ENCODE measurements at regions not wholly inside any gene's neighbourhood (a gene's known extent, or its start where the extent isn't known, plus 50 kb on each side); places are given as distances from the start of the nearest gene placed in this dataset.
"Not testable (repeated sequence)": the region's sequence is repeated elsewhere in the genome, so short reads cannot be mapped to it uniquely, and the experiment has no call there.

DNA sequence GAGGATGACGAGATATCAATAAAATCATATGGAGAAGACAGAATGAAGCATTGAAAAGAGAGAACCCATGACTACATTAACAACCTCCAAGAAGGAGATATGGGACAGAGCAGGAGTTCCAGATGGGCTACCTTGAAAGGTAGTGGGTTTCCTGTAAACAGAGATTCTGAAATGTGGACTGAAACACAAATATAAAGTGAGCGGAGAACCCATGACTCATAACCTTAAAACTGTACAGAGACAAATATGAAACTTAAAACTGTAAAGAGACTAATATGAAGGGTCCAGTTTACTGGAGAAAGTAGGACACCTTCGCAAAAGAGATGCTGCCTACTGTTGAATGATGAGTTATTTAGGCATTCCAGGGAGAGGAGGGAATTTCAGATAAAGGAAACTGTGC, 383.7 kb downstream of the CAAP1 start:
- Mint-ChIP-seq H3K27me3 (ENCODE audit: low read depth in 2 of 2) (no peaks in the 10 kb centered on the region), H3K4me1 (no peaks in the 10 kb centered on the region), H3K27ac (no peak overlapping the region), H3K36me3 (no peaks in the 10 kb centered on the region), H3K9me3 (peaks cover 4 to 16% of the 10 kb centered on the region in 2 donors), H3K4me3 (no peak overlapping the region)
- WGBS (ENCODE audit: insufficient coverage) = 75% methylated on average over 2 of the region's 3 CpGs
- no peak overlapping the region for H3K4me3 ChIP-seq (ENCODE audit: low read length)
- H3K9me3 ChIP-seq (ENCODE audit: control insufficient read depth, insufficient read depth, low read length) = no peaks in the 10 kb centered on the region
- ATAC-seq (no peak), DNase-seq (no peak)
- TF ChIP-seq, protein P1, sequence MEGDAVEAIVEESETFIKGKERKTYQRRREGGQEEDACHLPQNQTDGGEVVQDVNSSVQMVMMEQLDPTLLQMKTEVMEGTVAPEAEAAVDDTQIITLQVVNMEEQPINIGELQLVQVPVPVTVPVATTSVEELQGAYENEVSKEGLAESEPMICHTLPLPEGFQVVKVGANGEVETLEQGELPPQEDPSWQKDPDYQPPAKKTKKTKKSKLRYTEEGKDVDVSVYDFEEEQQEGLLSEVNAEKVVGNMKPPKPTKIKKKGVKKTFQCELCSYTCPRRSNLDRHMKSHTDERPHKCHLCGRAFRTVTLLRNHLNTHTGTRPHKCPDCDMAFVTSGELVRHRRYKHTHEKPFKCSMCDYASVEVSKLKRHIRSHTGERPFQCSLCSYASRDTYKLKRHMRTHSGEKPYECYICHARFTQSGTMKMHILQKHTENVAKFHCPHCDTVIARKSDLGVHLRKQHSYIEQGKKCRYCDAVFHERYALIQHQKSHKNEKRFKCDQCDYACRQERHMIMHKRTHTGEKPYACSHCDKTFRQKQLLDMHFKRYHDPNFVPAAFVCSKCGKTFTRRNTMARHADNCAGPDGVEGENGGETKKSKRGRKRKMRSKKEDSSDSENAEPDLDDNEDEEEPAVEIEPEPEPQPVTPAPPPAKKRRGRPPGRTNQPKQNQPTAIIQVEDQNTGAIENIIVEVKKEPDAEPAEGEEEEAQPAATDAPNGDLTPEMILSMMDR (IDR thresholded peaks at IDR 0.05) = no peak
- H3K4me1 ChIP-seq (ENCODE audit: control insufficient read depth, insufficient read depth, low read length) = no peaks in the 10 kb centered on the region
- H3K36me3 ChIP-seq (ENCODE audit: control insufficient read depth, insufficient read depth, low read length) = no peaks in the 10 kb centered on the region
- intact Hi-C loops (cut with micrococcal nuclease) = no loop called here
- no peak overlapping the region for H3K27ac ChIP-seq (ENCODE audit: low read length)
- no peaks in the 10 kb centered on the region for H3K27me3 ChIP-seq (ENCODE audit: control insufficient read depth, insufficient read depth, low read length)

DNA sequence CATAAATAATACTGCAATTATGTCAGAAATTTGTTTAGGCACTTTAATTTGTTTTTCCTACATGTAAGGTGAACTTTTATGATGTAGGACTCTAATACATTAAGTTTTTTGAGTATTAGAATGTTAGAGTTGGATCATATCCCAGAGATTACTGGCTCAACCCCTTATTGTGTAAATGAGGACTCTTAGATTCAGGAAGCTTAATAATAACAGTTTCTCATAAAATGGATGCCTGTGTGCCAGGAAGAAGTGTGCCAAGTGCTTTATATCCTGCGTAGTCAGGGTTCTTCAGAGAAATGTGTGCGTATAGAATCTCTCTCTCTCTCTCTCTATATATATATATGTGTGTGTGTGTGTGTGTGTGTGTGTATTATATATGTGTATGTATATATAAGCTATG, 388.5 kb downstream of the CAAP1 start:
- Histone ChIP-seq H3K36me3 (ENCODE audit: control insufficient read depth, insufficient read depth, low read length) (no peaks in the 10 kb centered on the region), H3K27ac (ENCODE audit: low read length) (no peak overlapping the region), H3K4me3 (ENCODE audit: low read length) (no peak overlapping the region), H3K4me1 (ENCODE audit: control insufficient read depth, insufficient read depth, low read length) (no peaks in the 10 kb centered on the region), H3K27me3 (ENCODE audit: control insufficient read depth, insufficient read depth, low read length) (no peaks in the 10 kb centered on the region), H3K9me3 (ENCODE audit: control insufficient read depth, insufficient read depth, low read length) (no peaks in the 10 kb centered on the region)
- intact Hi-C loops (cut with micrococcal nuclease) = no loop called here
- no peak for DNase-seq
- ATAC-seq = no peak
- H3K27me3 Mint-ChIP-seq (ENCODE audit: low read depth in 2 of 2) = no peaks in the 10 kb centered on the region
- no peak overlapping the region for H3K27ac Mint-ChIP-seq
- WGBS (ENCODE audit: insufficient coverage) = no CpG with 5 or more reads among the region's 2 CpGs
- H3K4me1 Mint-ChIP-seq = no peaks in the 10 kb centered on the region
- no peak overlapping the region for H3K4me3 Mint-ChIP-seq
- TF ChIP-seq, protein P1 (IDR thresholded peaks at IDR 0.05) = no peak
- H3K36me3 Mint-ChIP-seq = no peaks in the 10 kb centered on the region
- peaks cover 2 to 12% of the 10 kb centered on the region in 2 donors for H3K9me3 Mint-ChIP-seq

- Mint-ChIP-seq H3K36me3 (peaks cover 7% of the 10 kb centered on the region), H3K27me3 (ENCODE audit: low read depth in 2 of 2) (no peaks in the 10 kb centered on the region), H3K4me3 (no peak overlapping the region), H3K9me3 (peaks cover 10 to 22% of the 10 kb centered on the region in 2 donors), H3K27ac (no peak overlapping the region), H3K4me1 (no peaks in the 10 kb centered on the region)
- 61% methylated on average over 2 of the region's 3 CpGs for WGBS (ENCODE audit: insufficient coverage)
- no peaks in the 10 kb centered on the region for H3K27me3 ChIP-seq (ENCODE audit: control insufficient read depth, insufficient read depth, low read length)
- H3K4me1 ChIP-seq (ENCODE audit: control insufficient read depth, insufficient read depth, low read length) = no peaks in the 10 kb centered on the region
- H3K27ac ChIP-seq (ENCODE audit: low read length) = no peak overlapping the region
- TF ChIP-seq, protein P1 (IDR thresholded peaks at IDR 0.05) = no peak
- H3K36me3 ChIP-seq (ENCODE audit: control insufficient read depth, insufficient read depth, low read length) = no peaks in the 10 kb centered on the region
- H3K9me3 ChIP-seq (ENCODE audit: control insufficient read depth, insufficient read depth, low read length) = no peaks in the 10 kb centered on the region
- ATAC-seq (no peak), DNase-seq (no peak)
- intact Hi-C loops (cut with micrococcal nuclease) = no loop called here
- no peak overlapping the region for H3K4me3 ChIP-seq (ENCODE audit: low read length)
Measured at GRCh38 chr9:26502311-26502710, 390.3 kb downstream of the CAAP1 start.

DNA sequence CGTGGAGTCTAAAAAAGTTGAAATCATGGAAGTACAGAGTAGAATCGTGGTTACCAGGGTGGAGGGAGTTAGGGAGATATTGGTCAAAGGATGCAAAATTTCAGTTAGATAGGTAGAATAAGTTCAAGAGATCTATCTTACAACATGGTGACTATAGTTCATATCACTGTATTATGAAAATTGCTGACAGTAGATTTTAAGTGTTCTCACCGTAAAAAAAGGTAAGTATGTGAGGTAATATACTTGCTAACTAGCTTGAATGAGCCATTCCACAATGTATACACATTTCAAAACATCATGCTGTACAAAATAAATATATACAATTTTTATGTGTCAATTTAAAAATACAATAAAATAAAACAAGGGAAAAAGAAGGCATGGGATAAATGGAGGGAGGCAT, 392.1 kb downstream of the CAAP1 start:
- no peak overlapping the region for H3K27ac Mint-ChIP-seq
- ATAC-seq (no peak), DNase-seq (no peak)
- no peak overlapping the region for H3K4me3 Mint-ChIP-seq
- no peaks in the 10 kb centered on the region for H3K9me3 ChIP-seq (ENCODE audit: control insufficient read depth, insufficient read depth, low read length)
- H3K36me3 Mint-ChIP-seq = peaks cover 7% of the 10 kb centered on the region
- intact Hi-C loops (cut with micrococcal nuclease) = no loop called here
- no peak overlapping the region for H3K27ac ChIP-seq (ENCODE audit: low read length)
- H3K4me3 ChIP-seq (ENCODE audit: low read length) = no peak overlapping the region
- H3K36me3 ChIP-seq (ENCODE audit: control insufficient read depth, insufficient read depth, low read length) = no peaks in the 10 kb centered on the region
- TF ChIP-seq, protein P1 (IDR thresholded peaks at IDR 0.05) = no peak
- WGBS (ENCODE audit: insufficient coverage) = 69% methylated on average over 2 of the region's 3 CpGs
- H3K4me1 ChIP-seq (ENCODE audit: control insufficient read depth, insufficient read depth, low read length) = no peaks in the 10 kb centered on the region
- H3K4me1 Mint-ChIP-seq = no peaks in the 10 kb centered on the region
- no peaks in the 10 kb centered on the region for H3K27me3 ChIP-seq (ENCODE audit: control insufficient read depth, insufficient read depth, low read length)
- H3K9me3 Mint-ChIP-seq = peaks cover 10 to 15% of the 10 kb centered on the region in 2 donors
- H3K27me3 Mint-ChIP-seq (ENCODE audit: low read depth in 2 of 2) = no peaks in the 10 kb centered on the region

DNA sequence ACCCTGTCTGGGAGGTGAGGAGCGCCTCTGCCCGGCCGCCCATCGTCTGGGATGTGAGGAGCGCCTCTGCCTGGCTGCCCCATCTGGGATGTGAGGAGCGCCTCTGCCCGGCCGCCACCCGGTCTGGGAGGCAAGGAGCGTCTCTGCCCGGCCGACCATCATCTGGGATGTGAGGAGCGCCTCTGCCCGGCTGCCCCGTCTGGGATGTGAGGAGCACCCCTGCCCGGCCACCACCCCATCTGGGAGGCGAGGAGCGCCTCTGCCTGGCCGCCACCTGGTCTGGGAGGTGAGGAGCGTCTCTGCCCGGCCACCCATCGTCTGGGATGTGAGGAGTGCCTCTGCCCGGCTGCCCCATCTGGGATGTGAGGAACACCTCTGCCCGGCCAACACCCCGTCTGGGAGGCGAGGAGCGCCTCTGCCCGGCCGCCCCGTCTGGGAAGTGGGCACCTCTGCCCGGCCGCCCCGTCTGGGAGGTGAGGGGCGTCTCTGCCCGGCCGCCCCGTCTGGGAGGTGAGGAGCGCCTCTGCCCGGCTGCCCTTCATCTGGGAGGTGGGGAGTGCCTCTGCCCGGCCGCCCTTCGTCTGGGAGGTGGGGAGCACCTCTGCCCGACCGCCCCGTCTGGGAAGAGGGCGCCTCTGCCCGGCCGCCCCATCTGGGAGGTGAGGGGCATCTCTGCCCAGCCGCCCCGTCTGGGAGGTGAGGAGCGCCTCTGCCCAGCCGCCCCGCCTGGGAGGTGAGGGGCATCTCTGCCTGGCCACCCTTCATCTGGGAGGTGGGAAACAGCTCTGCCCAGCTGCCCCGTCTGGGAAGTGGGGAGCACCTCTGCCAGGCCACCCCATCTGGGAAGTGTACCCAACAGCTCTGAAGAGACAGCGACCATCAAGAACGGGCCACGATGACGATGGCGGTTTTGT, 399.7 kb downstream of the CAAP1 start:
- ATAC-seq; H3K4me1 ChIP-seq (ENCODE audit: control insufficient read depth, insufficient read depth, low read length); H3K27ac Mint-ChIP-seq; intact Hi-C loops (cut with micrococcal nuclease); H3K4me3 Mint-ChIP-seq; DNase-seq; H3K4me3 ChIP-seq (ENCODE audit: low read length); H3K27me3 Mint-ChIP-seq (ENCODE audit: low read depth in 2 of 2); H3K27ac ChIP-seq (ENCODE audit: low read length); H3K36me3 ChIP-seq (ENCODE audit: control insufficient read depth, insufficient read depth, low read length); H3K4me1 Mint-ChIP-seq; H3K27me3 ChIP-seq (ENCODE audit: control insufficient read depth, insufficient read depth, low read length); H3K36me3 Mint-ChIP-seq: not testable (repeated sequence)
- H3K9me3 Mint-ChIP-seq = peaks cover 18 to 32% of the 10 kb centered on the region in 2 donors
- H3K9me3 ChIP-seq (ENCODE audit: control insufficient read depth, insufficient read depth, low read length) = peaks cover 22% of the 10 kb centered on the region
- 93% methylated on average over 58 of the region's 59 CpGs for WGBS (ENCODE audit: insufficient coverage)

All from natural killer cell (primary cell).